Loucy (cell line): ENCODE measurements at regions not wholly inside any gene's neighbourhood (a gene's known extent, or its start where the extent isn't known, plus 50 kb on each side); places are given as distances from the start of the nearest gene placed in this dataset.

ENCODE experiments used
- H2AFZ ChIP-seq: fragments of 200-600 bp; sonication (generic); 2 replicates; pipeline ENCODE4 v1.6.0; 2016; ENCODE audit warnings: antibody characterized with exemption, mild to moderate bottlenecking, low read length, moderate library complexity
- H3F3A ChIP-seq: fragments of 200-600 bp; 2 replicates; pipeline ENCODE4 v1.6.0; 2016; ENCODE audit warnings: antibody characterized with exemption, low read depth, mild to moderate bottlenecking
- H3K27me3 ChIP-seq: fragments of 200-600 bp; sonication (generic); 2 replicates; pipeline ENCODE4 v1.6.1; 2014; ENCODE audit warnings: low read length, mild to moderate bottlenecking; ENCODE audit not compliant: insufficient read depth, poor library complexity, severe bottlenecking
- H3K36me3 ChIP-seq: fragments of 200-600 bp; sonication (generic); 2 replicates; pipeline ENCODE4 v1.6.1; 2016; ENCODE audit warnings: low read length; ENCODE audit not compliant: insufficient read depth
- H3K4me1 ChIP-seq: fragments of 200-600 bp; sonication (generic); 2 replicates; pipeline ENCODE4 v1.5.1; 2014; ENCODE audit warnings: low read length, mild to moderate bottlenecking; ENCODE audit not compliant: insufficient read depth, poor library complexity, severe bottlenecking
- H3K4me2 ChIP-seq: fragments of 200-600 bp; sonication (generic); 2 replicates; pipeline ENCODE4 v1.6.0; 2014; ENCODE audit warnings: antibody characterized with exemption, low read length, low read depth, mild to moderate bottlenecking; ENCODE audit not compliant: poor library complexity, severe bottlenecking
- H3K4me3 ChIP-seq: fragments of 200-600 bp; sonication (generic); 2 replicates; pipeline ENCODE4 v1.5.1; 2014; ENCODE audit warnings: low read length, mild to moderate bottlenecking, mixed read lengths; ENCODE audit not compliant: poor library complexity, severe bottlenecking
- H3K79me2 ChIP-seq: fragments of 200-600 bp; sonication (generic); 2 replicates; pipeline ENCODE4 v1.6.1; 2014; ENCODE audit warnings: low read length; ENCODE audit not compliant: insufficient read depth
- H3K9ac ChIP-seq: fragments of 200-600 bp; sonication (generic); 2 replicates; pipeline ENCODE4 v1.6.0; 2014; ENCODE audit warnings: mild to moderate bottlenecking, low read depth, low read length, moderate library complexity; ENCODE audit not compliant: poor library complexity, severe bottlenecking
- H3K9me2 ChIP-seq: fragments of 200-600 bp; sonication (generic); replicated peaks from 2 replicates; pipeline ENCODE4 v1.6.1; 2016; ENCODE audit warnings: low read depth, low read length, mixed read lengths
- H3K9me3 ChIP-seq: fragments of 200-600 bp; sonication (generic); 2 replicates; pipeline ENCODE4 v1.6.1; 2014; ENCODE audit warnings: mild to moderate bottlenecking, antibody characterized with exemption, low read length, low read depth; ENCODE audit not compliant: insufficient read depth
- H4K20me1 ChIP-seq: fragments of 200-600 bp; sonication (generic); 2 replicates; pipeline ENCODE4 v1.6.0; 2014; ENCODE audit warnings: antibody characterized with exemption, low read length, mild to moderate bottlenecking; ENCODE audit not compliant: insufficient read depth, poor library complexity, severe bottlenecking
- EZH2phosphoT487 ChIP-seq: fragments of 200-600 bp; IDR thresholded peaks from 2 replicates; pipeline ENCODE4 v1.6.1; 2018; ENCODE audit warnings: antibody characterized with exemption, mild to moderate bottlenecking, moderate library complexity, borderline replicate concordance
- TF ChIP-seq, protein P1 (sequence below): fragments of 200-600 bp; sonication (generic); conservative IDR thresholded peaks from 2 replicates; pipeline ENCODE4 v1.5.1; 2014; ENCODE audit warnings: mild to moderate bottlenecking, antibody characterized with exemption, low read length

DNA sequence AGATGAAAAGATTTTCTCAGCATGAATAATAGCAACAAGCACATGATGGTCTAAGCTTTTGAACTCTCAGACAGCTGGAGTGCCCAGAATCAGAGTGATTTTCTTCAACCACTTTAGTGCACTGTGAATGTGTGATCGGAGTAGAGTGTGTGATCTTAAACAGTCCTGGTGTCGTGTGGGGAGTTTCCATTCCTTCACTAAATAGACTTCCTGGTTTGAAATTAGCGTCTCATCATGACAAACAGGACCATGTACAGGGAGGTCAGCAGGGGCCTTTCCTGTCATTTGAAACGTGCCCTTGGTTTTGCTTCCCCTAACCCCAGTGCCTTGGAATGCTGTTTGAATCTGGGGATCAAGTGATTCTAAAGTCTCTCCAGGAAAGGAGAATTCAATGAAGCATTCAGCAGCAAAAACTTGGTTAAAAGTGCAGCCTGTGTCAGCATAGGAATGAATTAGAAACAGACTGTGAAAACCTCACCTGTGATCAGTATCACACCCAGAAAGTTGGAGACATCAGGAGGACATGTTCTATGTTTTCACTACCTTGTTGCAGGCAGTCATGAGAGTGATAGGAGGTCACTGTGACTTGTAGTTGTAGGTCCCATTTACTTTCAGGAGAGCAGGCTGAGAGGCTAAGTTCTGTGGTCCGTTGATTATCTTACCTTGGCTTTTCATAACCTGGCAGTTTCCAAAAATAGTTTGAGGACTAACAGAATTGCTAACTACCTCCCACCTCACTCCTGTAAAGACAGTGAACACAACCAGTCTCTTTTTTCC is 400.3 kb downstream of the MTX2 start:
- Histone ChIP-seq H3K4me2 (no peak overlapping the region), H2AFZ (peak overlapping the region; percentile 61)

DNA sequence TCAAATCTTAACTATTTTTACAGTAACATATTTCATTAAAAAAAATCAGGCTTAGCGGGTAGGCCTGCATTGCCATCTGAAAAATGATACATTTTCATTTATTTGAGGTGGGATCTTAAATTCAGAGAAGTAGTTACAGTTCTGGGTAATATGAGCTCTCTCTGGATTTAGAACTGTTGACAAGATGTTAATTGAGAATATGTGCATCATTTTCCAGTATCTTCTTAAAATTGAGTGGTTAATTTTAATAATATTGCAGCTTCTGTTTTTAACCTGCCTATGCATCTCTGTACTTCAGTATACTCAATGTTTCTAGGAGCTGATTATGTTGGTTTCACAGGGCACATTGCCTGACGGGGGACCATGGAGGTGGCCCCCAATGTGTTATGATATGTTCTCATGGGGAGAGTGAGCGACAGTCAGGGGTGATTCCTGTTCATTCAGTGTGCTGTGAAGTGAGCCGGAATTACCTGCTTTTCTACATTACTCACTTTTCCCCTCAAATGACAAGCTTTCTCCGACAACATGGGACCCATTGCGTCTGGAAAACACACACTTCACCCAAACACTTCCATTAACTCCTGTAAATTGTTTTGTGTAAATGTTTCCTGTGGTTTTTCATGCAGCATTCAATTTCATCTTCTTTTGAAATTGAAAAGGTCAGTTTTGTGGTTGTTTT is 406.2 kb downstream of the MTX2 start:
- no peaks in the 10 kb centered on the region for H3K36me3 ChIP-seq
- no peaks in the 10 kb centered on the region for H3F3A ChIP-seq
- H3K9me3 ChIP-seq: no peaks in the 10 kb centered on the region
- H3K4me1 ChIP-seq: peaks cover 3% of the 10 kb centered on the region
- H4K20me1 ChIP-seq: no peaks in the 10 kb centered on the region
- H3K9me2 ChIP-seq: no peaks in the 10 kb centered on the region
- no peak overlapping the region for H3K4me2 ChIP-seq
- no peak overlapping the region for H3K4me3 ChIP-seq
- no peak for TF ChIP-seq EZH2phosphoT487
- TF ChIP-seq, protein P1, sequence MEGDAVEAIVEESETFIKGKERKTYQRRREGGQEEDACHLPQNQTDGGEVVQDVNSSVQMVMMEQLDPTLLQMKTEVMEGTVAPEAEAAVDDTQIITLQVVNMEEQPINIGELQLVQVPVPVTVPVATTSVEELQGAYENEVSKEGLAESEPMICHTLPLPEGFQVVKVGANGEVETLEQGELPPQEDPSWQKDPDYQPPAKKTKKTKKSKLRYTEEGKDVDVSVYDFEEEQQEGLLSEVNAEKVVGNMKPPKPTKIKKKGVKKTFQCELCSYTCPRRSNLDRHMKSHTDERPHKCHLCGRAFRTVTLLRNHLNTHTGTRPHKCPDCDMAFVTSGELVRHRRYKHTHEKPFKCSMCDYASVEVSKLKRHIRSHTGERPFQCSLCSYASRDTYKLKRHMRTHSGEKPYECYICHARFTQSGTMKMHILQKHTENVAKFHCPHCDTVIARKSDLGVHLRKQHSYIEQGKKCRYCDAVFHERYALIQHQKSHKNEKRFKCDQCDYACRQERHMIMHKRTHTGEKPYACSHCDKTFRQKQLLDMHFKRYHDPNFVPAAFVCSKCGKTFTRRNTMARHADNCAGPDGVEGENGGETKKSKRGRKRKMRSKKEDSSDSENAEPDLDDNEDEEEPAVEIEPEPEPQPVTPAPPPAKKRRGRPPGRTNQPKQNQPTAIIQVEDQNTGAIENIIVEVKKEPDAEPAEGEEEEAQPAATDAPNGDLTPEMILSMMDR: no peak
- no peak overlapping the region for H2AFZ ChIP-seq
- H3K79me2 ChIP-seq: no peaks in the 10 kb centered on the region
- no peaks in the 10 kb centered on the region for H3K27me3 ChIP-seq
- no peak overlapping the region for H3K9ac ChIP-seq

More for the DNA sequence above, 400.3 kb downstream of the MTX2 start:
- TF ChIP-seq, protein P1: no peak
- TF ChIP-seq EZH2phosphoT487: no peak
- H3K4me3 ChIP-seq: no peak overlapping the region
- H3K9me3 ChIP-seq: no peaks in the 10 kb centered on the region
- no peaks in the 10 kb centered on the region for H3K27me3 ChIP-seq
- H3K9me2 ChIP-seq: no peaks in the 10 kb centered on the region
- peaks cover 1% of the 10 kb centered on the region for H3K4me1 ChIP-seq
- H4K20me1 ChIP-seq: no peaks in the 10 kb centered on the region
- no peak overlapping the region for H3K9ac ChIP-seq
- no peaks in the 10 kb centered on the region for H3F3A ChIP-seq
- no peaks in the 10 kb centered on the region for H3K79me2 ChIP-seq
- no peaks in the 10 kb centered on the region for H3K36me3 ChIP-seq

DNA sequence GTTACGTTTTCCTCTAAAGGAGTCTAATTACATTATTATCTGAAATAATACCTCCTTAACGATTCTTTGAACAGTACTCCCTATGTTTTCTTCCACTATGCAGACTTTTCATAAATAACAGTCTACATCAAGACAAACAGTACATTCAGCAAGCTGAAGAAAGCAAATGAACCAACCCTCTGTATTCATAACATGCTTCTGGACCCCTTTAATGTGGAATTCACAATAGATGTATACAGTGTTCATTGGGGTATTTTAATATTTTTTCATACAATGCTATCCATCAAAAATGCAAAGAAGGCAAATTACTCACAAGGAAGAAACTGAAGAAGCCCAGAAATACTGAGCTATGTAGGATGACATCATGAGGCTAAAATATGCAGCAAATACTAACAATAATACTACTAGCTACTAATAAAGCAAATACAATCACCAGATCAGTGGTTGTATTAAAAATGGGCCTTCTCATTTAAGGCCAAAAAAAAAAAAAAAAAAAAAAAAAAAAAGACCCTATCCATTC is 408.6 kb downstream of the MTX2 start:
- H3K79me2 ChIP-seq: no peaks in the 10 kb centered on the region
- H3K4me2 ChIP-seq: no peak overlapping the region
- no peaks in the 10 kb centered on the region for H3F3A ChIP-seq
- H3K9ac ChIP-seq: no peak overlapping the region
- H3K4me1 ChIP-seq: peaks cover 3% of the 10 kb centered on the region
- no peaks in the 10 kb centered on the region for H3K27me3 ChIP-seq
- no peak overlapping the region for H3K4me3 ChIP-seq
- H3K9me3 ChIP-seq: no peaks in the 10 kb centered on the region
- H3K36me3 ChIP-seq: no peaks in the 10 kb centered on the region
- TF ChIP-seq, protein P1: no peak
- TF ChIP-seq EZH2phosphoT487: no peak
- H2AFZ ChIP-seq: no peak overlapping the region
- H3K9me2 ChIP-seq: no peaks in the 10 kb centered on the region
- no peaks in the 10 kb centered on the region for H4K20me1 ChIP-seq
